Stimulated activated naive CD8-positive, alpha-beta T cell treated with anti-CD3 and anti-CD28 coated beads, Interleukin-15, Interleukin-2, amounts not matched to agents 100 ng/mL and 50 ng/mL, for 24 hours (primary cell): ENCODE measurements at regions not wholly inside any gene's neighbourhood (a gene's known extent, or its start where the extent isn't known, plus 50 kb on each side); places are given as distances from the start of the nearest gene placed in this dataset.

Experiments used
- H3K27ac Mint-ChIP-seq: one replicate; pipeline ENCODE4 v1.8.0; 2021; ENCODE audit warnings: mild to moderate bottlenecking, mixed read lengths
- H3K27me3 Mint-ChIP-seq: one replicate; pipeline ENCODE4 v1.8.0; 2021; ENCODE audit warnings: mixed read lengths
- H3K36me3 Mint-ChIP-seq: one replicate; pipeline ENCODE4 v1.8.0; 2021; ENCODE audit warnings: low read depth, mixed read lengths
- H3K4me1 Mint-ChIP-seq: one replicate; pipeline ENCODE4 v1.8.0; 2021; ENCODE audit warnings: low read depth, mixed read lengths
- H3K4me3 Mint-ChIP-seq: one replicate; pipeline ENCODE4 v1.8.0; 2021; ENCODE audit warnings: mild to moderate bottlenecking, mixed read lengths
- H3K9me3 Mint-ChIP-seq: one replicate; pipeline ENCODE4 v1.8.0; 2021; ENCODE audit warnings: mixed read lengths

DNA sequence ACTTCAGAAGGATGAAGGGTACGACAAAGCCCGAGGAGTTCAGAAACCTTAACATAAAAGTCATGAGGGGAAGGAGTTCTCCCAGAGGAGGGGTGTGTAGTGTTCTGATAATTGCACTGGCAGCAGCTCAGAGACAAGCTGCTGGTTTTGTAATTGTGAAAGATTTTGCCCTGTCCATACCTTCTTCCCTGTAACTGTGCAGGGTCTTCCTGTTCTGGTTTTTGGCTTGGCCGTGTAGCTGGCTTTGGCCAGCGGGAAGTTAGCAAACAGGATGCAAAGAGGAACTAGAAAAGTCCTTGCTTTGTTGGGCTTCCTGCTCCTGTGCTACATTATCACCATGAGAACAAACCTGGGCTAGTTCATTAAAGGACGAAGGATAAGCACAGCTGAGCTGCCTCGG, 160.8 kb downstream of the LPIN1 start:
- H3K4me3 Mint-ChIP-seq, result no peak overlapping the region
- H3K9me3 Mint-ChIP-seq, result no peaks in the 10 kb centered on the region
- no peaks in the 10 kb centered on the region for H3K36me3 Mint-ChIP-seq
- H3K4me1 Mint-ChIP-seq, result peaks cover 4% of the 10 kb centered on the region
- no peaks in the 10 kb centered on the region for H3K27me3 Mint-ChIP-seq
- H3K27ac Mint-ChIP-seq, result no peak overlapping the region

DNA sequence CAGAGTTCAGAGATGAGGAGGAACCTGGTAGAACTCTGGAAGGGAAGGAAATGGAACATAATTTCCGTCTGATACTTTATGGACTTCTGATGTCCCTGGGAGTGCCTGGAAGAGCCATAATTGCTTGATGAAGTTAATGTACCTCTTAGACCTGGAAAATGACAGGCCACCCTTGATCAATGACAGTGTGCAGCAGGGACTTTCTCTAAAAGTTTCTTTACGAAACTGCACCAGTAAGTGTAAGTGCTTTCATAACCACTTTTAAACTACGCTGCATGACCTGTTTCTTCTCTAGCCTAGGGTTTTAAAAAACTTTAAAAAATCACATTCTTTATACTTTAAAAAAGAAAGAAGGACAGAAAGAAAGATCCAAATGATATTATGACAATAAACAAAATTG, 164.5 kb downstream of the LPIN1 start:
- Mint-ChIP-seq H3K27ac (no peak overlapping the region), H3K36me3 (no peaks in the 10 kb centered on the region), H3K4me1 (no peaks in the 10 kb centered on the region), H3K9me3 (no peaks in the 10 kb centered on the region), H3K4me3 (no peak overlapping the region), H3K27me3 (no peaks in the 10 kb centered on the region)

DNA sequence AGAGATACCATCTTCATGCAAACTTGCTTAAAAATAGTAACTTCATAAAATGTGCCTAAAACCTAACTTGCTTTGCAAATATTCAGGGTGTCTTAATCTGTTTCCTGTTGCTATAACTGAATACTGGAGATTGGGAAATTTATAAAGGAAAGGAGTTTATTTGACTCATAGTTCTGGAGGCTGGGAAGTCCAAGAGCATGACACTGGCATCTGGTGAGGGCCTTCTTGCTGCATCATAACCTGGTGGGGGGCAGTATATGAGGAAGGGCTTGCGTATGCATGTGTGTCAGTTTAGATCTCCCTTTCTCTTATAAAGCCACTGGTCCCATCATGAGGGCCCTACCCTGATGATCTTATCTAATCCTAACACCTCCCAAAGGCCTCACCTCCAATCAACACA, 166.5 kb downstream of the LPIN1 start:
- no peaks in the 10 kb centered on the region for H3K36me3 Mint-ChIP-seq
- H3K4me3 Mint-ChIP-seq, result no peak overlapping the region
- H3K27ac Mint-ChIP-seq, result no peak overlapping the region
- no peaks in the 10 kb centered on the region for H3K9me3 Mint-ChIP-seq
- H3K4me1 Mint-ChIP-seq, result no peaks in the 10 kb centered on the region
- no peaks in the 10 kb centered on the region for H3K27me3 Mint-ChIP-seq

DNA sequence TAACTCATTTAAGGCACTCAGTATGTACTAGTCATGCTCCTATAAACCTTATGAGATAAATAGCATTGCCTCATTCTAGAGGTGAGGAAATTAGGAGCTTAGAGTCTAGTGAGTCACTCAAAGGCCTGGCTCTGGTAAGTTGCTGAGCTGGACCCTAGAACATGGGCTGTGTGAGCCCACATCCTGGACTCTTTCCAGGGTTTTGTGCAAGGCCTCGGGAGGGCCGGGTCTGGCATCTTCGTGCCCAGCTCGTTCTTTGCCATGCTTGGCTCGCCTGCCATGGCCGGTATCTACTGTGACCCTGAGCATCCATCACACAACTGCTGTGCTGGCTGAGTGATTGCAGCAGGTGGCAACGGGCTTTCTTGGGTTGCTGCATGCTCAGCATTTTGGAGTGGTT, 168.0 kb downstream of the LPIN1 start:
- Mint-ChIP-seq H3K27me3 (no peaks in the 10 kb centered on the region), H3K9me3 (no peaks in the 10 kb centered on the region), H3K36me3 (no peaks in the 10 kb centered on the region), H3K27ac (no peak overlapping the region), H3K4me1 (no peaks in the 10 kb centered on the region), H3K4me3 (no peak overlapping the region)

DNA sequence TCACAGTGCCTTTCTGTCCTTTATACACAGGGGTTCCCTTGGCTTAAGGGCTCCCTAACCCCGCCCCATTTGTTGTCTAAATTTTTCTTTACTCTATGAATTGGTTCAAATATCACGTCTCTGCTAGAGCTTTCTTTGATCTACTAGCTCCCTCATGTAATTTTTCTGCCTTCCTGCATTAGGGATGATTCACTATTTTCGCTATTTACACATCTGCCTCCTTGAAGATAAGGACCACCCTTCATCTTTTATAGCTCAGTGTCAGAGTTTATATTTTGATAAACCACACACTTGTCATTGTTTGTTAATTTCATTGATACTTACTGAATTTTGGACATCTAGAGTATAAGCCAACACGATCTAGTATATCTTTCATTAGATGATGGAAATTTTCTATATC, 169.2 kb downstream of the LPIN1 start:
- H3K36me3 Mint-ChIP-seq, result no peaks in the 10 kb centered on the region
- H3K27me3 Mint-ChIP-seq, result no peaks in the 10 kb centered on the region
- no peak overlapping the region for H3K27ac Mint-ChIP-seq
- no peaks in the 10 kb centered on the region for H3K4me1 Mint-ChIP-seq
- H3K4me3 Mint-ChIP-seq, result no peak overlapping the region
- H3K9me3 Mint-ChIP-seq, result no peaks in the 10 kb centered on the region

DNA sequence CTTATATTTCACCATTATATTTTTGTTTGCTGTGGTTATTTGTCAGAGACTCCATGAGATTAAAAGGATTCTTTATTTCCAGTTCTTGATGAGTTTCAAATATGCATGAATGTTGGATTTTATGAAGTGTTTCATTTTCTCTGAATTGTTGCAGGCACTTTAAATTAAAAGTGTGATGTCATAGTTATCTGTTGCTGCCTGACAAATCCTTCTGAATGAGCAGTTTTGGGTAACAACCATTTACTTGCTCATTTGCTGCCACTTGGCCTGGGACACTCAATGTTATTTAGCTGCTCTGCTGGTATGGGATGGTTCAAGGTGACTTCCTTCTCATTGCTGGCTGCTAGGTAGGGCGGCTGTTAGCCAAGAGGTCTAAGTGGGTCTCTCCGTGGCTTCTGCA, 173.5 kb downstream of the LPIN1 start:
- Mint-ChIP-seq H3K36me3 (no peaks in the 10 kb centered on the region), H3K4me1 (no peaks in the 10 kb centered on the region), H3K27ac (no peak overlapping the region), H3K27me3 (peaks cover 5% of the 10 kb centered on the region), H3K4me3 (no peak overlapping the region), H3K9me3 (no peaks in the 10 kb centered on the region)

DNA sequence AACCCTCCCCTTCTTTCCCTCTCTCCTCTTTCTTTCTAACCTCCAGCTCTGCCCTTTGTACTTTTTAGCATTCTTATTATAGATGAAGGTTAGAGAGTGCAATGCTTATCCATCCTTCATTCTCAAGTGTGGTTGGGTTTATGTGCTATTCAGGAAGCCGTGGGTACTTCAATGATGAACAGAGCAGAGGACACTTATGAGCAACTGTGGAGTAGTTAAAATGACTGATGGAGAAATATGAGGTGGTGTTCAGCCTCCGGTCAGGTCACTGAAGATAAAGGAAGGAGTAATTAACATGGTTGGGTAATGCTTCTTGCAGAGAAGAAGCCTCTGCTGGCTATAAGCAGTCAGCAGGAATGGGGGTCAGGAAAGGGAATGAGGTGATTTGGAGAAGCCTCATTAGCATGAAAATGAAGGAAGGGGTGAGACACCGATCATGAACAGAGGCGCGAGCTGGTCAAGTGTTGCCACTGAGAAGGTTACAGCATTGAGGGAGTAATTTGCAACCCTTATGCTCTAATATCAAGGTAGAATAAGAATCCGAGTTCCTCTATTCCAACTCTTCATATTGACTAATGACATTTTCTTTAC, 174.7 kb downstream of the LPIN1 start:
- no peaks in the 10 kb centered on the region for H3K4me1 Mint-ChIP-seq
- no peak overlapping the region for H3K27ac Mint-ChIP-seq
- H3K36me3 Mint-ChIP-seq, result no peaks in the 10 kb centered on the region
- no peak overlapping the region for H3K4me3 Mint-ChIP-seq
- no peaks in the 10 kb centered on the region for H3K9me3 Mint-ChIP-seq
- peaks cover 5% of the 10 kb centered on the region for H3K27me3 Mint-ChIP-seq

DNA sequence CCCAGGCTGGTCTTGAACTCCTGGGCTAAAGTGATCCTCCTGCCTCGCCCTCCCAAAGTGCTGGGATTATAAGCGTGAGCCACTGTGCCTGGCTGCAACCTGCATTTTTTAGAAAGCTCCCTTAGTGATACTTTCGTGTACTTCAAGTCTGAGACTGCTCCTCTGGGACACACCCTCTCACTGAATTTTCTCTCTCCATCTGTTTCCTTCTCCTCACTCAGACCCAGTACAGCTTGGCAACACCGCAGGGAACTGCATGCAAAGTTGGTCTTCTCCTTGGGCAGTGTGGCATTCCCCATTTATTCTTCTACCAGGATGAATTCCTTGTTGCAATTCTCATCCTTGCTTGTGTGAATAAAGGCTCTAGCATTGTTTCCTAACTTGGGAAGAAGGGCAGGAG, 175.9 kb downstream of the LPIN1 start:
- Mint-ChIP-seq H3K9me3 (no peaks in the 10 kb centered on the region), H3K4me3 (no peak overlapping the region), H3K36me3 (no peaks in the 10 kb centered on the region), H3K27ac (no peak overlapping the region), H3K4me1 (no peaks in the 10 kb centered on the region), H3K27me3 (peaks cover 5% of the 10 kb centered on the region)

DNA sequence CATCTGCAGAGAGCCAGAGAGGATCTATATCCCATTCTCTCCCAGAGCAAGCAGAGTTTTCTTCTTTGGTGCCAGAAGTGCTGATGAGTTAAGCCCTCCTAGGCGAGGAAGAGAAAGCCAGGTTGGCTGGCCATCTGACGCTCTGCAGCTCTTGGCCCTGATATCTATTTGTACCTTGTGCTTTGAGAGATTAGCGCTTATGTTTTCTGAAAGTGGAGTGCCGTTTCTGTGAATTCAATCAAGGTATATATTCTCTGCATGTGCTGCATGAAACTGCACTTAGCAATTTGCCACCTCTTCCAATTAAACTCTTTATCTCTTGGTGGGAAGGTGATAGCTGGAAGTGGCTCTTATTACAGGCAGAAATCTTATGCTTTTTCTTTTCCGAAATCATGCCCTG, 177.5 kb downstream of the LPIN1 start:
- Mint-ChIP-seq H3K27ac (no peak overlapping the region), H3K4me3 (no peak overlapping the region), H3K27me3 (peaks cover 5% of the 10 kb centered on the region), H3K36me3 (no peaks in the 10 kb centered on the region), H3K4me1 (no peaks in the 10 kb centered on the region), H3K9me3 (no peaks in the 10 kb centered on the region)

DNA sequence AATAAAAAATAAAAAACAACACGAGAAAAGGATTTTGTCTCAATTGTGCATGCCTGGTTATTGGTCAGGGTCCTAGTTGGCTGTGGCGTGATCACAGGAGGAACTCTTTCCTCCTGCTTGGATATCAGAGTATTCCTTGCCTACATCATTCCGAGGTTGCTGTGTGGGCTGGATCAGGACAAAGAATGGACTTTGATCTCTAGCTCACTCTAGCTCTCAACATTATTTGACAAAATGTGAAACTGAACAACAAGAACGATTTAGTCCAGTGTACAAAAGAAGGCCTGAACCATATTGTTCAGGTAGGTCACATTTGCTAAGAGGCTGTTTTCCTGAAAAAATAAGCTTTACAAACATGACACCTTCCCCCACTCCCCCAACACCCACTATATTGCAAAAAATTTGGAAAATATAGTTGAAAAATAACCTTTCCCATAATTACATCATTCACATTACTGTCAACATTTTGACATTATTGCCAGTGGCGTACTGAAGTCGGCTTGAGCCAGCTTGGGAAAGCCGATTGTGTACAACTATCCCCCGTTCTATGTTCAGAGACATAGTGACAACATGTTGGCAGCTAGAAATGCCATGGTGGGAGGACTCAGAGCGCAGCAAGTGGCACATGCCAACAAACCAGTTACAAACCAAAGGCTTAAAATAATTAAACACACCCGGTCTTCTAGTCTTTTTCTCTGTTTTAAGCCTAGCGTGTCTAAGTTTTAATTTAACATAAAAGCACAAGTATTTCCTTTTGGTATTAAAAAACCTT, 179.0 kb downstream of the LPIN1 start:
- Mint-ChIP-seq H3K4me3 (no peak overlapping the region), H3K27me3 (peaks cover 5% of the 10 kb centered on the region), H3K9me3 (no peaks in the 10 kb centered on the region), H3K36me3 (no peaks in the 10 kb centered on the region), H3K4me1 (peaks cover 4% of the 10 kb centered on the region), H3K27ac (no peak overlapping the region)

DNA sequence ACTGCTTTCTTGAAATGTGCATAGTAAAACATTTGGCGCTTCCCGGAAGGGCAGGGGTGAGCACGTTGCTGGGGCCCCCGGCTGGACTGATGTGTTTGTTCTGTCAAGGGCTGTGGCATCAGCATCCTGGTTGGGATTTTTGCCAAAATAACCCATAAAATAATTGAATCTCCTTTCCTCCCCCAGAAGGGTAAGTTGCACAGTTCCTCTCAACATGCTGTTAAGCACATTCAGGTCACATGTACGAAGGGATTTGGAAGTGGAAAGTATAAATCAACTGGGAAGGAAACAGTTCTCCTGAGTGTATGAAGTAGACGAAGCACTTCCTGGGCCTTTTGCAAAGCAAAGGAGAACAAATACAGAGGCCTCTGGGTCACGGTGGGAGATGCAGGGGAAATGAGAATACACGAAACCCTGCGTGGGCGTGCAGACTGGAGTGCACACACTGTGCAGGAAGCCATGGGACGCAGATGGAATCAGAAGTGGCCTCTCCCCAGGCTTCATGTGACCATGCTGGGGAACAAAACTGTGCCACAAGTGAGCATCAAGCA, 183.9 kb downstream of the LPIN1 start:
- H3K4me3 Mint-ChIP-seq, result no peak overlapping the region
- H3K4me1 Mint-ChIP-seq, result peaks cover 5% of the 10 kb centered on the region
- no peak overlapping the region for H3K27ac Mint-ChIP-seq
- no peaks in the 10 kb centered on the region for H3K36me3 Mint-ChIP-seq
- no peaks in the 10 kb centered on the region for H3K27me3 Mint-ChIP-seq
- H3K9me3 Mint-ChIP-seq, result no peaks in the 10 kb centered on the region

DNA sequence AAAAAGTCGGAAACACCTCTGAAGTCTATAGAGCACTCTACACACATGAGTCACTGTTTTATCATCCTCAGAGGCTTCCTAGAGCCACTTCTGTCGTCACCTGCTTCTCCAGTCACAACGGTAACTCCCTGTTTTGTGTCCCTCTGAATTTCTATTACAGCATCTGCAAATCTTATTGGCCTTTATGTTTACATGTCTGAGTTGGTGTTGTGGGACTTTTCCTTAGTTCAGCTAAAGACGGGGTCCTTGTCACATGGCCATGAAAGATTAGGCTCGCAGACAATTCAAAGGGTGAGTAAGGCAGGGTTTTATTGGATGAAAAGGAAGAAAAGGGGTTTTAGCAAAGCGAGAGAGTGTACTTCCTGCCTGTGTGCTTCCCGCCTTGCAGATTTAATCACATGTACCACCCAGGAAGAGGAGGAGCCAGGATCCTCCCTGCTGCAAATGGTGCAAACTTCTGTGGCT, 185.6 kb downstream of the LPIN1 start:
- no peaks in the 10 kb centered on the region for H3K36me3 Mint-ChIP-seq
- no peak overlapping the region for H3K4me3 Mint-ChIP-seq
- H3K4me1 Mint-ChIP-seq, result peaks cover 5% of the 10 kb centered on the region
- H3K27me3 Mint-ChIP-seq, result no peaks in the 10 kb centered on the region
- no peaks in the 10 kb centered on the region for H3K9me3 Mint-ChIP-seq
- no peak overlapping the region for H3K27ac Mint-ChIP-seq

DNA sequence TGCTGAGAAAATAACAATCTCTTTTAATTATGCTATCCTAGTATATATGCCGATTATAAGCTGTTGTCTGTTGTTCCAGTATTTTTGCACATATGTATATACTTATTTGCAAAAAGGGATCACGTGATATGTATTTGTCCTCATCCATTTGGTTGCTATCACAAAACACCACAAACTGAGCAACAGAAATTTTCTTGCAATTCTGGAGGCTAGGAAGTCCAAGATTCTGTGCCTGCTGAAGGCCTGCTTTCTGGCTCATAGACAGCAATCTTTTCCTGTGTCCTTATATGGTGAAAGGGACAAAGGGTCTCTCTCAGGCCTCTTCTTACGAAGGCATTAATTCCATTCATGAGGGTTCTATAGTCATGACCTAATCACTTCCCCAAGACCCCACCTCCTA, 186.5 kb downstream of the LPIN1 start:
- Mint-ChIP-seq H3K27ac (no peak overlapping the region), H3K4me1 (peaks cover 5% of the 10 kb centered on the region), H3K4me3 (no peak overlapping the region), H3K36me3 (no peaks in the 10 kb centered on the region), H3K27me3 (no peaks in the 10 kb centered on the region), H3K9me3 (no peaks in the 10 kb centered on the region)

DNA sequence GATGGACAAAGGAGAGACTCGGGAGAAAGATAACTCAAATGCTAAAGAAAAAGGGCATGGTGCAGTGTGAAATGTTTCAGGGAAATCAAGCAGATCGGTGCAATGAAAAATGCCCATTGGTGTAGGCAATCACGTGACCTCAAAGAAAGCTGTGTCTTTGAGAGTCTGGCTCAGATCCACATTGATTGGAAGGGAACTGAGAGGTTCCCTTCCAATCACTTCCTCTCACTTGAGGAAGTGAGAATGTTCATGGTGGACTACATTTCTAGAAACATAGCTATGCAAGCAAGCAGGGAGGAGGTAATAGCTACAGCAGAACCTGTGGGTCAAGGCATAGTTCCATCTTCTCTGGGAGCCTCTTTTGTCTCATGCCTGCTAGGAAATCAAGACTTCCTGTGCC, 187.4 kb downstream of the LPIN1 start:
- H3K4me1 Mint-ChIP-seq, result peaks cover 5% of the 10 kb centered on the region
- H3K36me3 Mint-ChIP-seq, result no peaks in the 10 kb centered on the region
- H3K27me3 Mint-ChIP-seq, result no peaks in the 10 kb centered on the region
- no peaks in the 10 kb centered on the region for H3K9me3 Mint-ChIP-seq
- H3K4me3 Mint-ChIP-seq, result no peak overlapping the region
- H3K27ac Mint-ChIP-seq, result no peak overlapping the region

DNA sequence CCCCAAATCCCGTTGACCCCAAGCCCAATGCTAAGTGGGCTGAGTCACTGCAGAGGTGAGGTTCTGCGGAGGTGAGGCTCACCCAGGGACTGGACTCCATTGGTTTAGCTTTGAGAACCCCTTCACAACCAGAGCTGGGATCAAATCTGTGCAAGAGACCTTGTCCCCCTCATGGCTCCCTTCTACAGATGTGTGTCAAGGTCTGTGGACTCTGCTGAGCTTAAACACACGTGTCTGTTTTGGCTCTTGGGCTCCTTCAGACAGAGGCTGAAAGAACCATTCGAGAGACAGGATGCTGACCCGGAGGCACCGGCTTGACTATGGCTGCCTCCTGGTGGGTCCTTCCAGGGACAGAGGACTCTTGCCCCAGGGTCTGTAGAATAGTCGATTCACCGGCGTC, 190.3 kb downstream of the LPIN1 start:
- H3K27me3 Mint-ChIP-seq, result no peaks in the 10 kb centered on the region
- H3K9me3 Mint-ChIP-seq, result no peaks in the 10 kb centered on the region
- no peak overlapping the region for H3K4me3 Mint-ChIP-seq
- H3K27ac Mint-ChIP-seq, result no peak overlapping the region
- H3K36me3 Mint-ChIP-seq, result no peaks in the 10 kb centered on the region
- no peaks in the 10 kb centered on the region for H3K4me1 Mint-ChIP-seq

DNA sequence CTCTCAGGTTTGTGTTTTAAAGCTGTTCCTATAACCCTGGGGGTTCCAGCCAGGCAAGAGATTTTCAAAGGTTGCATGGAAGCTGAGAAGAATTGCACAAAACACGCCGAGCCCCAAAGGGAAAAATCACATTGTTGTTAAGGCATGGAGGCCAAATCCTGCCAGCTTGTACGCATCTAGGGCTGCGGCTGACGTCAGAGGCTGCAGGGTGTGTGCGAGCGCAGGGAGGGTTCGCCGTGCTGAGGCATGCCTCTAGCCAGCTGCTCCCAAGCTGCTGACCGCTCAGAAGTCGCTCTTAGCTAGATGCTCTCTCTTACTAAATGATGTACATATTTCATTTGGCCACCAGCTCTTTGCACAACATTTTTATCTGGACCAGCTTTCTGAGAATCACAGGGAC, 191.8 kb downstream of the LPIN1 start:
- Mint-ChIP-seq H3K27ac (no peak overlapping the region), H3K9me3 (no peaks in the 10 kb centered on the region), H3K36me3 (no peaks in the 10 kb centered on the region)

More for the DNA sequence above, 191.8 kb downstream of the LPIN1 start:
- Mint-ChIP-seq H3K27me3 (no peaks in the 10 kb centered on the region), H3K4me1 (no peaks in the 10 kb centered on the region), H3K4me3 (no peak overlapping the region)
